ENCODE measurements at regions not wholly inside any gene's neighbourhood (a gene's known extent, or its start where the extent isn't known, plus 50 kb on each side); places are given as distances from the start of the nearest gene placed in this dataset.
A peak's percentile ranks its signal among the peaks of the same experiment; 100 is the strongest.

DNA sequence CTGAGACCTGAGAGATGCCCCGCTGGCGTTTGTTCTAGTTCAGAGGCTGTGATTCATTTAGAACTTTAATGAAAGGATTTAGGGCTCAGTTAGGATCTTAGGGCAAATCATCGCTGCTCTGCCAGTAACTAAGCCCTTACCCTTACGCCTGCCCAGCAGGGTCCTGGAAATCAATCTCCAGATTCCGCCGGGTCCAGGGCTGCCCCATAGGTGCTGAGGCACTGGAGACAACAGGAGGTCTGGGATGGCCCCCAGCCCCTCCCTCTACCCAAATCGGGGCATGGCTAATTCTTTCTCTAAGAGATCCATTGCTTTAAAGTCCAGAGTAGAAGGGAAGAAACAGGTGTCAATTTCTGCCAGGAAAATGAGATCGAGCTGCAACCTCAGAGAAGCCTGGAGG, 83.1 kb downstream of the SDC1 start:
- WGBS, 2 donors: 86% methylated on average over 8 of the region's 8 CpGs
- no peaks in the 10 kb centered on the region for H3K9me3 ChIP-seq
- H3K36me3 ChIP-seq: no peaks in the 10 kb centered on the region
- no peak overlapping the region for H3K4me3 ChIP-seq
- H3K4me1 ChIP-seq: peaks cover 0 to 19% (median 0%) of the 10 kb centered on the region in 4 donors
- H3K27me3 ChIP-seq: no peaks in the 10 kb centered on the region
- no peak for DNase-seq (ENCODE audit: low spot score in 2 of 2)
- H3K27ac ChIP-seq: peak overlapping the region in 2 of 4 donors; percentile 60 to 73
- no peak for TF ChIP-seq CTCF (IDR thresholded peaks at IDR 0.05)
- TF ChIP-seq POLR2A (IDR thresholded peaks at IDR 0.05): no peak
- no peak for TF ChIP-seq EP300 (IDR thresholded peaks at IDR 0.05)

GRCh38 chr2:20141056-20141762, 83.7 kb downstream of the SDC1 start:
- Histone ChIP-seq H3K27me3 (no peaks in the 10 kb centered on the region), H3K27ac (peak overlapping the region in 2 of 4 donors; percentile 60 to 73), H3K36me3 (no peaks in the 10 kb centered on the region), H3K4me3 (no peak overlapping the region), H3K9me3 (no peaks in the 10 kb centered on the region), H3K4me1 (peaks cover 0 to 15% (median 0%) of the 10 kb centered on the region in 4 donors)
- TF ChIP-seq EP300 (IDR thresholded peaks at IDR 0.05) (peak in 1 of 2 donors; percentile 55), POLR2A (IDR thresholded peaks at IDR 0.05) (no peak), CTCF (IDR thresholded peaks at IDR 0.05) (no peak)
- WGBS, 2 donors: 50 to 75% methylated on average over 9 of the region's 9 CpGs
- DNase-seq (ENCODE audit: low spot score in 2 of 2): peak; percentile 25 to 77

GRCh38 chr2:20140321-20141055, 84.4 kb downstream of the SDC1 start:
- H3K36me3 ChIP-seq: no peaks in the 10 kb centered on the region
- H3K27me3 ChIP-seq: no peaks in the 10 kb centered on the region
- no peak for DNase-seq (ENCODE audit: low spot score in 2 of 2)
- H3K4me3 ChIP-seq: no peak overlapping the region
- WGBS, 2 donors: 80 to 82% methylated on average over 11 of the region's 11 CpGs
- TF ChIP-seq POLR2A (IDR thresholded peaks at IDR 0.05) (no peak), CTCF (IDR thresholded peaks at IDR 0.05) (no peak), EP300 (IDR thresholded peaks at IDR 0.05) (no peak)
- no peaks in the 10 kb centered on the region for H3K9me3 ChIP-seq
- H3K27ac ChIP-seq: peak overlapping the region in 2 of 4 donors; percentile 58
- H3K4me1 ChIP-seq: peaks cover 0 to 15% (median 0%) of the 10 kb centered on the region in 4 donors

DNA sequence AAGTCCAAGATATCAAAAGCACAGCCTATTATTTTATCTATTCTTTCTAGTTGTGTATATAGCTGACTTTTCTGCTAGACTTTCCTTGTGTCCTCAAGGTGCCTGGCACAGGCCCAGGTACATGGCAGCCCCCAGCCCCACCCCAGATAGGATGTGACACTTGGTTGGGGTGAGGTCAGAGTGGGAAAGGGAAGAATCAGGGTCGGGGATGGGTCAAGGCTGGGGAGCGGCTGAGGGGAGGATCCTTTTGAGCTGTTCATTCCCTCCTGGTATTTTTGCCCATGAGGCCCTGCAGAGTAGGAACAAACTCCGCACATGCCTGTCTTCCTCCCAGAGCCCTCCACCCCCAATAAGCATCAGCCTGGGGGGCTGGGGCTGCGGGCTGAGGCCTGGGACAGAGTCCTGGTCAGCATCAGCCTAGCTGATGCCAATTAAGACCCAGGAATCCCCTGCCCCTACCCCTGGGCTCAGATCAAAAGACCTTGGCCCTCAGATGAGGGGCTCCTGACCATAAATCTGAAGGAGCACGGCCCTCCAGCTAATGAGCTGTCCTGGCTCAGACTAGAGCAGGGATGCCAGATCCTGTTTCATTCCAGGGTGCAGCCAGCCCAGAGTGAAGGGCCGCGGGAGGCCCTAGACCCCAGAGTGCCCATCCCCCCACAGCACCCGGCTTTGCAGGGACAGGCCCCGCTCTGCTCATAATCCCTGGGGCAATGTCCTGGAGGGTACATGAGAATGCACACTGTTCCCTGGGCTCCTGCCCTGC, 85.3 kb downstream of the SDC1 start:
- peaks cover 0 to 15% (median 0%) of the 10 kb centered on the region in 4 donors for H3K4me1 ChIP-seq
- no peak for DNase-seq (ENCODE audit: low spot score in 2 of 2)
- H3K36me3 ChIP-seq: no peaks in the 10 kb centered on the region
- 58 to 65% methylated on average over 7 of the region's 9 CpGs for WGBS, 2 donors
- no peak for TF ChIP-seq CTCF (IDR thresholded peaks at IDR 0.05)
- TF ChIP-seq POLR2A (IDR thresholded peaks at IDR 0.05): no peak
- TF ChIP-seq EP300 (IDR thresholded peaks at IDR 0.05): no peak
- peak overlapping the region in 1 of 4 donors; percentile 19 for H3K27ac ChIP-seq
- no peaks in the 10 kb centered on the region for H3K27me3 ChIP-seq
- H3K4me3 ChIP-seq: no peak overlapping the region
- H3K9me3 ChIP-seq: no peaks in the 10 kb centered on the region

Data from tibial nerve (tissue), 4 donors.